ENCODE measurements at regions not wholly inside any gene's neighbourhood (a gene's known extent, or its start where the extent isn't known, plus 50 kb on each side); places are given as distances from the start of the nearest gene placed in this dataset.

DNA sequence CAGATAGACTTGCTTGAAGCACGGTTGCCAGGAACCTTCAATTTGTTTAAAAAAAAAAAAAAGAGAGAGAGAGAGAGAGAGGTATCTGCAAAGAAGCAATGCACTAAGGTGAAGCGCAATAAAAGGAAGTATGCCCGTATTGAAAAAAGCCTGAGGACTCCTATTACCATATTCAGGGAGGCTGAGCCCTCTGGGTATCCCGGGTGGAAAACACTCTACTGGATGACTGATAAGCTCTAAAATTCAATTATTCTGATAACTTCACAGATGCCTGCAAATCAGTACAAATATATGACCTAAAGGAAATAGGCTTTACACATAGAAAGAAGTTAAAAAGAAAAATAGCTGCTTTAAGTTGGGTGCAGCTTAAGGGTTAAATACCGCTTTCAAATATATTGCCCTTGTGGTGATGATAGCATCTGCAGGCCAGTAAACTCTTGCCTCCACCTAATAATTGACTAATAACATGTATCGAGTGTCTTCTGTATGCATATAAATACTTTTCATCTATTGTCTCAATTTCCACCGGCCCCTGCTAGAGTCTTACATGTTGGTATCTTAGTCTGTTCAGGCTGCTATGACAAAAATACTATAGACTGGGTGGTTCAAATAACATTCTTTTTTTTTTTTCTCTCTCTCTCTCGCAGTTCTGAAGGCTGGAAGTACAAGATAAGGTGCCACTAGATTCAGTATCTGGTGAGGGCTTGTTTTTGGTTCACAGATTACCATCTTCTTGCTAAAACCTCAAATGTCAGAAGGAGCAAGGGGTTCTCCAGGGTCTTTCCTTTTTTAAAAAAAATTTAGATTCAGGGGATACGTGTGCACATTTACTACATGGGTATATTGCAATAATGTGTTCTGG lies 187.4 kb upstream of the JARID2 start:
- TF ChIP-seq, protein P1, sequence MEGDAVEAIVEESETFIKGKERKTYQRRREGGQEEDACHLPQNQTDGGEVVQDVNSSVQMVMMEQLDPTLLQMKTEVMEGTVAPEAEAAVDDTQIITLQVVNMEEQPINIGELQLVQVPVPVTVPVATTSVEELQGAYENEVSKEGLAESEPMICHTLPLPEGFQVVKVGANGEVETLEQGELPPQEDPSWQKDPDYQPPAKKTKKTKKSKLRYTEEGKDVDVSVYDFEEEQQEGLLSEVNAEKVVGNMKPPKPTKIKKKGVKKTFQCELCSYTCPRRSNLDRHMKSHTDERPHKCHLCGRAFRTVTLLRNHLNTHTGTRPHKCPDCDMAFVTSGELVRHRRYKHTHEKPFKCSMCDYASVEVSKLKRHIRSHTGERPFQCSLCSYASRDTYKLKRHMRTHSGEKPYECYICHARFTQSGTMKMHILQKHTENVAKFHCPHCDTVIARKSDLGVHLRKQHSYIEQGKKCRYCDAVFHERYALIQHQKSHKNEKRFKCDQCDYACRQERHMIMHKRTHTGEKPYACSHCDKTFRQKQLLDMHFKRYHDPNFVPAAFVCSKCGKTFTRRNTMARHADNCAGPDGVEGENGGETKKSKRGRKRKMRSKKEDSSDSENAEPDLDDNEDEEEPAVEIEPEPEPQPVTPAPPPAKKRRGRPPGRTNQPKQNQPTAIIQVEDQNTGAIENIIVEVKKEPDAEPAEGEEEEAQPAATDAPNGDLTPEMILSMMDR (IDR thresholded peaks at IDR 0.05): no peak
- no peak for TF ChIP-seq POLR2A (IDR thresholded peaks at IDR 0.05)
- no peak for TF ChIP-seq POLR2AphosphoS5 (IDR thresholded peaks at IDR 0.05)
- TF ChIP-seq EP300 (IDR thresholded peaks at IDR 0.05): no peak
- Histone ChIP-seq H3K4me1 (no peaks in the 10 kb centered on the region), H3K9me3 (peaks cover 0 to 10% (median 7%) of the 10 kb centered on the region in 4 donors), H3K4me3 (no peak overlapping the region), H3K27ac (no peak overlapping the region), H3K27me3 (no peaks in the 10 kb centered on the region), H3K36me3 (no peaks in the 10 kb centered on the region)
- WGBS, 5 donors: 72 to 81% (median 79%) methylated on average over 9 of the region's 9 CpGs
- intact Hi-C loops (cut with DNase I; ENCODE audit: low total_unique reads): no loop called here
- DNase-seq: no peak

DNA sequence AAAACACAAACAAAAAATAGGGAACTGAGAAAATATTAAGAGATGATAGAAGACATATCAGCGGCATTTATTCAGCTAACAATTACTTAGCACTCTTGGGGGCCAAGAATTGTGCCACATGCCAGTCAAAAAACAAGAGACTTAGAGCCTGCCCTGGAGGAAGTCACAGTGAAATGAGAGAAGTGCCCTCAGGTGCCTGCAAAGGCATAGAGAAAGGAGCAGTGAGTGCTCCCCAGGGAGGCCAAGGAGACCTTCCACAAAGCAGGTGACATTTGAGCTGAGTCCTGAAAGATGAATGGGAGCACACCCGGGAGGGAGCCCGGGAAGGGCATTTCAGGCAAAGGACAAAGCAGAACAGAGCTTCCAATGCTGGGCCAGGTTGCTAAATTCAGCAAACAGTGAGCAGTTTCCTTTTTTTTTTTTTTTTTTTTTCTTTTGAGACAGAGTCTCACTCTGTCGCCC lies 184.7 kb upstream of the JARID2 start:
- Histone ChIP-seq H3K27ac (no peak overlapping the region), H3K9me3 (peaks cover 0 to 10% (median 7%) of the 10 kb centered on the region in 4 donors), H3K36me3 (no peaks in the 10 kb centered on the region), H3K27me3 (no peaks in the 10 kb centered on the region), H3K4me3 (no peak overlapping the region), H3K4me1 (no peaks in the 10 kb centered on the region)
- no peak for TF ChIP-seq POLR2AphosphoS5 (IDR thresholded peaks at IDR 0.05)
- DNase-seq: no peak
- intact Hi-C loops (cut with DNase I; ENCODE audit: low total_unique reads): no loop called here
- 52 to 68% (median 64%) methylated on average over 4 of the region's 4 CpGs for WGBS, 5 donors

DNA sequence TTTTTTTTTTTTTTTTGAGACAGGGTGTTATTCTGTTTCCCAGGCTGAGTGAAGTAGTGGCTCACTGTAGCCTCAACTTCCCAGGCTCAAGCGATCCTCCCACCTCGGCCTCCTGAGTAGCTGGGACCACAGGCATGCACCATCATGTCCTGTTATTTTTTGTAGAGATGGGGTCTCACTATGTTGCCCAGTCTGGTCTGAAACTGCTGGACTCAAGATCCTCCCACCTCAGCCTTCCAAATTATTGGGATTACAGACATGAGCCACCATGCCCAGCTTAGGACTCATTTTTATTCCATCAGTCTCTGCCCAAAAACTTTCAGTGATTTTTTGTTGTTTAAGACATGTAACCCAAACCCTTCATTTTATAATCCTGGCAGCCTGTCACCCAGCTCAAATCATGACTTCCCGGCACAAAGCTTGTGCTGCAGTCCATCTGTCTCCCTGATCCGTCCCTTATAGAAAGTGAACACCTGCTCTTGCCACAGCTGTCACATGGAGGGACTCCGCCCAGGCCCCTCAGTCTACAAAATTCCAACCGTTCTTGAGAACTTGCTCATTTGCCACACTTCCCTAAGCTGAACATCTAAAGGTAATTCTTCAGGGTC lies 183.9 kb upstream of the JARID2 start:
- Histone ChIP-seq H3K4me1 (no peaks in the 10 kb centered on the region), H3K4me3 (no peak overlapping the region), H3K27ac (no peak overlapping the region), H3K9me3 (peaks cover 0 to 10% (median 7%) of the 10 kb centered on the region in 4 donors), H3K27me3 (no peaks in the 10 kb centered on the region), H3K36me3 (no peaks in the 10 kb centered on the region)
- TF ChIP-seq EP300 (IDR thresholded peaks at IDR 0.05) (no peak), POLR2A (IDR thresholded peaks at IDR 0.05) (no peak), POLR2AphosphoS5 (IDR thresholded peaks at IDR 0.05) (no peak)
- TF ChIP-seq, protein P1 (IDR thresholded peaks at IDR 0.05): no peak
- no peak for DNase-seq
- intact Hi-C loops (cut with DNase I; ENCODE audit: low total_unique reads): no loop called here
- WGBS, 5 donors: 93 to 99% (median 95%) methylated on average over 6 of the region's 6 CpGs

DNA sequence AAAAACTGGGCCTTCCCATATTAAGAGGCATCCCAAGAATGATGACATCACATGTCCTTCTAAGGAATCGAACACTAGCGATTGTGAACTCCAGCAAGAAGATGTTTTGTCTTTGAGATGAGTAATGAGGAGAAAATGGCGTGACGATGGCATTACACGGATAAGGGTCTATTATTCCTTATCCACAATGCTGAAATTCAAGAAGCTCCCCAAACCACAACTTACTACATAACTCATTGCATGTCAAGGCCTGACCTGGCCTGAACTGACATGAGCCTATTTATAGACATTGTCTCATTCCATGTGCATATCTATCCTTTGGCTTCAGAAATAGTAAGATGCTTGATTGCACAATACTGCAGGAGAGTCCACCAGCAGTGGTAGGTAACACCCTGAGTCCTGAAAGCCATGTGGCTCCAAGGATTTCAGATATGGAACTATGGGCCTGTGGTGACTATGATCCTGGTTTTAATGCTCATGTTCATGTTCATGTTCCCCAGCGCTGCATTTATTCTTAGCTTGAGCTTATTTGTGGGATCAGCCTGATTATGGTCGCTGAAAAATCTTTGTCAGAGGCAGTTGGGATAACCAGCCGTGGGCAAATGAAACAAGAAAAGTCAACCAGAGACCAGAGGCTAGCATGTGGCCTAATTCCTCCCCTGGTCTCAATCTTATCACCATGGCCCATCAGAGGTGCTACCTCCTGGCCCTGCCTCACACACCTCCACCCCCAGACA lies 183.2 kb upstream of the JARID2 start:
- intact Hi-C loops (cut with DNase I; ENCODE audit: low total_unique reads): no loop called here
- WGBS, 5 donors: 93 to 98% (median 96%) methylated on average over 8 of the region's 8 CpGs

More for the DNA sequence above, 183.2 kb upstream of the JARID2 start:
- H3K4me1 ChIP-seq: no peaks in the 10 kb centered on the region
- H3K9me3 ChIP-seq: peaks cover 0 to 10% (median 7%) of the 10 kb centered on the region in 4 donors
- TF ChIP-seq POLR2A (IDR thresholded peaks at IDR 0.05) (no peak), EP300 (IDR thresholded peaks at IDR 0.05) (no peak), POLR2AphosphoS5 (IDR thresholded peaks at IDR 0.05) (no peak)
- TF ChIP-seq, protein P1 (IDR thresholded peaks at IDR 0.05): no peak
- no peaks in the 10 kb centered on the region for H3K36me3 ChIP-seq
- H3K27me3 ChIP-seq: no peaks in the 10 kb centered on the region
- H3K27ac ChIP-seq: no peak overlapping the region
- no peak for DNase-seq
- no peak overlapping the region for H3K4me3 ChIP-seq
